B cell (primary cell): ENCODE measurements at regions not wholly inside any gene's neighbourhood (a gene's known extent, or its start where the extent isn't known, plus 50 kb on each side); places are given as distances from the start of the nearest gene placed in this dataset.

Experiments used
- EZH2 ChIP-seq: IDR thresholded peaks from 2 replicates; pipeline ENCODE4 v1.6.1; 2012; ENCODE audit warnings: borderline replicate concordance, low read depth, mild to moderate bottlenecking, moderate library complexity, low read length; ENCODE audit not compliant: insufficient read depth, poor library complexity, severe bottlenecking
- TF ChIP-seq, protein P1 (sequence below): fragments of 200-600 bp; IDR thresholded peaks from one replicate; pipeline ENCODE4 v1.8.0; 2022; ENCODE audit warnings: antibody characterized with exemption, mild to moderate bottlenecking

DNA sequence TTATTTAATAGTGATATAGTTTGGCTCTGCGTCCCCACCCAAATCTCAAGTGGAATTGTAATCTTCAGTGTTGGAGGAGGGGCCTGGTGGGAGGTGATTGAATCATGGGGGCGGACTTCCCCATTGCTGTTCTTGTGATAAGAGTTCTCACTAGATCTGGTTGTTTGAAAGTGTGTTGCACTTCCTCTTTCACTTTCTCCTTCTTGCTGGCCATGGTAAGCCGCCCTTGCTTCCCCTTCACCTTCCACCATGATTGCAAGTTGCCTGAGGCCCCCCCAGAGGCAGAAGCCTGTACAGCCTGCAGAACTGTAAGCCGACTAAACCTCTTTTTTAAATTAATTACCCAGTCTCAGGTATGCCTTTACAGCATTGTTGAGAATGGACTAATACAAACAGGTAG lies 101.4 kb downstream of the MTPAP start:
- TF ChIP-seq, protein P1, sequence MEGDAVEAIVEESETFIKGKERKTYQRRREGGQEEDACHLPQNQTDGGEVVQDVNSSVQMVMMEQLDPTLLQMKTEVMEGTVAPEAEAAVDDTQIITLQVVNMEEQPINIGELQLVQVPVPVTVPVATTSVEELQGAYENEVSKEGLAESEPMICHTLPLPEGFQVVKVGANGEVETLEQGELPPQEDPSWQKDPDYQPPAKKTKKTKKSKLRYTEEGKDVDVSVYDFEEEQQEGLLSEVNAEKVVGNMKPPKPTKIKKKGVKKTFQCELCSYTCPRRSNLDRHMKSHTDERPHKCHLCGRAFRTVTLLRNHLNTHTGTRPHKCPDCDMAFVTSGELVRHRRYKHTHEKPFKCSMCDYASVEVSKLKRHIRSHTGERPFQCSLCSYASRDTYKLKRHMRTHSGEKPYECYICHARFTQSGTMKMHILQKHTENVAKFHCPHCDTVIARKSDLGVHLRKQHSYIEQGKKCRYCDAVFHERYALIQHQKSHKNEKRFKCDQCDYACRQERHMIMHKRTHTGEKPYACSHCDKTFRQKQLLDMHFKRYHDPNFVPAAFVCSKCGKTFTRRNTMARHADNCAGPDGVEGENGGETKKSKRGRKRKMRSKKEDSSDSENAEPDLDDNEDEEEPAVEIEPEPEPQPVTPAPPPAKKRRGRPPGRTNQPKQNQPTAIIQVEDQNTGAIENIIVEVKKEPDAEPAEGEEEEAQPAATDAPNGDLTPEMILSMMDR, result no peak
- no peak for TF ChIP-seq EZH2
